ENCODE measurements at regions not wholly inside any gene's neighbourhood (a gene's known extent, or its start where the extent isn't known, plus 50 kb on each side); places are given as distances from the start of the nearest gene placed in this dataset.

GRCh38 chr2:147792966-147793617 lies 51.7 kb upstream of the ACVR2A start:
- Mint-ChIP-seq H3K9me3 (no peaks in the 10 kb centered on the region), H3K4me3 (no peak overlapping the region), H3K27me3 (ENCODE audit: low read depth) (no peaks in the 10 kb centered on the region), H3K4me1 (ENCODE audit: low read depth) (peaks cover 13% of the 10 kb centered on the region), H3K36me3 (ENCODE audit: insufficient read depth) (no peaks in the 10 kb centered on the region)
- no peak for ATAC-seq
- no peak for DNase-seq

- Mint-ChIP-seq H3K9me3 (no peaks in the 10 kb centered on the region), H3K4me3 (no peak overlapping the region), H3K4me1 (ENCODE audit: low read depth) (peaks cover 4% of the 10 kb centered on the region), H3K36me3 (ENCODE audit: insufficient read depth) (no peaks in the 10 kb centered on the region), H3K27me3 (ENCODE audit: low read depth) (no peaks in the 10 kb centered on the region)
- DNase-seq, result no peak
- ATAC-seq, result no peak
Measured at GRCh38 chr2:147790580-147790979, 54.2 kb upstream of the ACVR2A start.

GRCh38 chr2:147789720-147790119 lies 55.1 kb upstream of the ACVR2A start:
- no peaks in the 10 kb centered on the region for H3K9me3 Mint-ChIP-seq
- no peaks in the 10 kb centered on the region for H3K36me3 Mint-ChIP-seq (ENCODE audit: insufficient read depth)
- no peaks in the 10 kb centered on the region for H3K27me3 Mint-ChIP-seq (ENCODE audit: low read depth)
- ATAC-seq (no peak), DNase-seq (no peak)
- no peak overlapping the region for H3K4me3 Mint-ChIP-seq
- H3K4me1 Mint-ChIP-seq (ENCODE audit: low read depth), result peaks cover 4% of the 10 kb centered on the region

GRCh38 chr2:147789287-147789686 lies 55.5 kb upstream of the ACVR2A start:
- H3K27me3 Mint-ChIP-seq (ENCODE audit: low read depth), result no peaks in the 10 kb centered on the region
- H3K4me3 Mint-ChIP-seq, result no peak overlapping the region
- peaks cover 4% of the 10 kb centered on the region for H3K4me1 Mint-ChIP-seq (ENCODE audit: low read depth)
- no peak for ATAC-seq
- no peak for DNase-seq
- no peaks in the 10 kb centered on the region for H3K9me3 Mint-ChIP-seq
- no peaks in the 10 kb centered on the region for H3K36me3 Mint-ChIP-seq (ENCODE audit: insufficient read depth)

- H3K4me3 Mint-ChIP-seq, result no peak overlapping the region
- H3K27me3 Mint-ChIP-seq (ENCODE audit: low read depth), result no peaks in the 10 kb centered on the region
- peak; percentile 60 to 74 for ATAC-seq
- no peaks in the 10 kb centered on the region for H3K9me3 Mint-ChIP-seq
- no peaks in the 10 kb centered on the region for H3K36me3 Mint-ChIP-seq (ENCODE audit: insufficient read depth)
- peaks cover 4% of the 10 kb centered on the region for H3K4me1 Mint-ChIP-seq (ENCODE audit: low read depth)
- DNase-seq, result no peak
Measured at GRCh38 chr2:147782141-147782930, 62.5 kb upstream of the ACVR2A start.

GRCh38 chr2:147779440-147779839 lies 65.4 kb upstream of the ACVR2A start:
- H3K4me3 Mint-ChIP-seq, result no peak overlapping the region
- no peaks in the 10 kb centered on the region for H3K9me3 Mint-ChIP-seq
- H3K4me1 Mint-ChIP-seq (ENCODE audit: low read depth), result no peaks in the 10 kb centered on the region
- H3K36me3 Mint-ChIP-seq (ENCODE audit: insufficient read depth), result no peaks in the 10 kb centered on the region
- no peaks in the 10 kb centered on the region for H3K27me3 Mint-ChIP-seq (ENCODE audit: low read depth)
- DNase-seq, result no peak
- no peak for ATAC-seq

- Mint-ChIP-seq H3K9me3 (no peaks in the 10 kb centered on the region), H3K36me3 (ENCODE audit: insufficient read depth) (no peaks in the 10 kb centered on the region), H3K4me1 (ENCODE audit: low read depth) (no peaks in the 10 kb centered on the region)
Measured at GRCh38 chr2:147777394-147777793, 67.4 kb upstream of the ACVR2A start.

GRCh38 chr2:147774805-147775204 lies 70.0 kb upstream of the ACVR2A start:
- no peaks in the 10 kb centered on the region for H3K36me3 Mint-ChIP-seq (ENCODE audit: insufficient read depth)
- DNase-seq, result no peak
- H3K4me1 Mint-ChIP-seq (ENCODE audit: low read depth), result no peaks in the 10 kb centered on the region
- no peaks in the 10 kb centered on the region for H3K9me3 Mint-ChIP-seq
- no peak for ATAC-seq
- H3K27me3 Mint-ChIP-seq (ENCODE audit: low read depth), result no peaks in the 10 kb centered on the region
- no peak overlapping the region for H3K4me3 Mint-ChIP-seq

More at GRCh38 chr2:147777394-147777793, 67.4 kb upstream of the ACVR2A start:
- DNase-seq (no peak), ATAC-seq (no peak)
- Mint-ChIP-seq H3K4me3 (no peak overlapping the region), H3K27me3 (ENCODE audit: low read depth) (no peaks in the 10 kb centered on the region)

GRCh38 chr2:147773479-147773878 lies 71.3 kb upstream of the ACVR2A start:
- H3K36me3 Mint-ChIP-seq (ENCODE audit: insufficient read depth), result no peaks in the 10 kb centered on the region
- H3K4me3 Mint-ChIP-seq, result no peak overlapping the region
- H3K27me3 Mint-ChIP-seq (ENCODE audit: low read depth), result no peaks in the 10 kb centered on the region
- ATAC-seq, result no peak
- H3K4me1 Mint-ChIP-seq (ENCODE audit: low read depth), result no peaks in the 10 kb centered on the region
- DNase-seq, result no peak
- H3K9me3 Mint-ChIP-seq, result no peaks in the 10 kb centered on the region

GRCh38 chr2:147772781-147773180 lies 72.0 kb upstream of the ACVR2A start:
- ATAC-seq (no peak), DNase-seq (no peak)
- Mint-ChIP-seq H3K36me3 (ENCODE audit: insufficient read depth) (no peaks in the 10 kb centered on the region), H3K4me3 (no peak overlapping the region), H3K9me3 (no peaks in the 10 kb centered on the region), H3K4me1 (ENCODE audit: low read depth) (no peaks in the 10 kb centered on the region), H3K27me3 (ENCODE audit: low read depth) (no peaks in the 10 kb centered on the region)

GRCh38 chr2:147763861-147764260 lies 81.0 kb upstream of the ACVR2A start:
- no peak overlapping the region for H3K4me3 Mint-ChIP-seq
- no peaks in the 10 kb centered on the region for H3K36me3 Mint-ChIP-seq (ENCODE audit: insufficient read depth)
- H3K4me1 Mint-ChIP-seq (ENCODE audit: low read depth), result no peaks in the 10 kb centered on the region
- peaks cover 3% of the 10 kb centered on the region for H3K9me3 Mint-ChIP-seq
- ATAC-seq, result no peak
- peaks cover 2% of the 10 kb centered on the region for H3K27me3 Mint-ChIP-seq (ENCODE audit: low read depth)
- no peak for DNase-seq

- H3K4me3 Mint-ChIP-seq, result no peak overlapping the region
- DNase-seq (no peak), ATAC-seq (no peak)
- H3K9me3 Mint-ChIP-seq, result no peaks in the 10 kb centered on the region
- H3K27me3 Mint-ChIP-seq (ENCODE audit: low read depth), result peaks cover 2% of the 10 kb centered on the region
- no peaks in the 10 kb centered on the region for H3K36me3 Mint-ChIP-seq (ENCODE audit: insufficient read depth)
- H3K4me1 Mint-ChIP-seq (ENCODE audit: low read depth), result no peaks in the 10 kb centered on the region
Measured at GRCh38 chr2:147760984-147761383, 83.8 kb upstream of the ACVR2A start.

- H3K27me3 Mint-ChIP-seq (ENCODE audit: low read depth), result no peaks in the 10 kb centered on the region
- DNase-seq, result no peak
- no peaks in the 10 kb centered on the region for H3K36me3 Mint-ChIP-seq (ENCODE audit: insufficient read depth)
- H3K4me3 Mint-ChIP-seq, result no peak overlapping the region
- H3K9me3 Mint-ChIP-seq, result no peaks in the 10 kb centered on the region
- no peak for ATAC-seq
- H3K4me1 Mint-ChIP-seq (ENCODE audit: low read depth), result no peaks in the 10 kb centered on the region
Measured at GRCh38 chr2:147759536-147759935, 85.3 kb upstream of the ACVR2A start.

- Mint-ChIP-seq H3K9me3 (no peaks in the 10 kb centered on the region), H3K4me3 (no peak overlapping the region), H3K4me1 (ENCODE audit: low read depth) (no peaks in the 10 kb centered on the region), H3K27me3 (ENCODE audit: low read depth) (no peaks in the 10 kb centered on the region), H3K36me3 (ENCODE audit: insufficient read depth) (no peaks in the 10 kb centered on the region)
- ATAC-seq (no peak), DNase-seq (no peak)
Measured at GRCh38 chr2:147758821-147759220, 86.0 kb upstream of the ACVR2A start.

GRCh38 chr2:147756069-147756468 lies 88.8 kb upstream of the ACVR2A start:
- DNase-seq (no peak), ATAC-seq (no peak)
- Mint-ChIP-seq H3K36me3 (ENCODE audit: insufficient read depth) (no peaks in the 10 kb centered on the region), H3K9me3 (no peaks in the 10 kb centered on the region), H3K4me3 (no peak overlapping the region), H3K4me1 (ENCODE audit: low read depth) (no peaks in the 10 kb centered on the region), H3K27me3 (ENCODE audit: low read depth) (no peaks in the 10 kb centered on the region)
